ENCODE measurements at regions not wholly inside any gene's neighbourhood (a gene's known extent, or its start where the extent isn't known, plus 50 kb on each side); places are given as distances from the start of the nearest gene placed in this dataset.

GRCh38 chr12:76198839-76199238 lies 114.4 kb upstream of the NAP1L1 start:
- TF ChIP-seq CTCF (tag by site-specific recombination; IDR thresholded peaks at IDR 0.05) (no peak), PRDM4 (tag by site-specific recombination; IDR thresholded peaks at IDR 0.05) (no peak), PRDM1 (tag by site-specific recombination; IDR thresholded peaks at IDR 0.05) (no peak)

Data from HEK293 (cell line).